Activated CD8-positive, alpha-beta T cell treated with anti-CD3 and anti-CD28 coated beads for 36 hours (primary cell): ENCODE measurements at regions not wholly inside any gene's neighbourhood (a gene's known extent, or its start where the extent isn't known, plus 50 kb on each side); places are given as distances from the start of the nearest gene placed in this dataset.

Source experiments
- ATAC-seq: fragments of 200-7000 bp; cut with Tn5 transposase; one replicate; pipeline ENCODE4 v1.10.0; 2021; ENCODE audit warnings: mild to moderate bottlenecking, moderate library complexity
- CTCF ChIA-PET: fragments of 350-600 bp; sonication (Branson Sonifier 250); formaldehyde crosslinking; loops from one replicate; lab custom pipeline; 2021; ENCODE audit warnings: antibody characterized with exemption; lab: Charles Lee
- POLR2A ChIA-PET: fragments of 350-600 bp; sonication (Branson Sonifier 250); formaldehyde crosslinking; loops from one replicate; lab custom pipeline; 2021; ENCODE audit warnings: antibody characterized with exemption; lab: Charles Lee
- DNase-seq: peaks from one replicate; pipeline ENCODE4 v3.0.0-alpha.2; 2020
- H3K27ac Mint-ChIP-seq: one replicate; pipeline ENCODE4 v1.8.0; 2021; ENCODE audit warnings: mild to moderate bottlenecking, mixed read lengths
- H3K27me3 Mint-ChIP-seq: one replicate; pipeline ENCODE4 v1.8.0; 2021; ENCODE audit warnings: mixed read lengths
- H3K36me3 Mint-ChIP-seq: one replicate; pipeline ENCODE4 v1.8.0; 2021; ENCODE audit warnings: low read depth, mixed read lengths
- H3K4me1 Mint-ChIP-seq: one replicate; pipeline ENCODE4 v1.8.0; 2021; ENCODE audit warnings: low read depth, mixed read lengths
- H3K4me3 Mint-ChIP-seq: one replicate; pipeline ENCODE4 v1.8.0; 2021; ENCODE audit warnings: mild to moderate bottlenecking, moderate library complexity, mixed read lengths
- H3K9me3 Mint-ChIP-seq: one replicate; pipeline ENCODE4 v1.8.0; 2021; ENCODE audit warnings: mixed read lengths
- intact Hi-C: fragments of 100-400 bp; cut with micrococcal nuclease; formaldehyde crosslinking; loops from one replicate; pipeline ENCODE4 v1.10.0; 2022
- TF ChIP-seq, protein P1 (sequence below): fragments of 200-600 bp; IDR thresholded peaks from one replicate; pipeline ENCODE4 v1.8.0; 2022; ENCODE audit warnings: antibody characterized with exemption, mild to moderate bottlenecking

DNA sequence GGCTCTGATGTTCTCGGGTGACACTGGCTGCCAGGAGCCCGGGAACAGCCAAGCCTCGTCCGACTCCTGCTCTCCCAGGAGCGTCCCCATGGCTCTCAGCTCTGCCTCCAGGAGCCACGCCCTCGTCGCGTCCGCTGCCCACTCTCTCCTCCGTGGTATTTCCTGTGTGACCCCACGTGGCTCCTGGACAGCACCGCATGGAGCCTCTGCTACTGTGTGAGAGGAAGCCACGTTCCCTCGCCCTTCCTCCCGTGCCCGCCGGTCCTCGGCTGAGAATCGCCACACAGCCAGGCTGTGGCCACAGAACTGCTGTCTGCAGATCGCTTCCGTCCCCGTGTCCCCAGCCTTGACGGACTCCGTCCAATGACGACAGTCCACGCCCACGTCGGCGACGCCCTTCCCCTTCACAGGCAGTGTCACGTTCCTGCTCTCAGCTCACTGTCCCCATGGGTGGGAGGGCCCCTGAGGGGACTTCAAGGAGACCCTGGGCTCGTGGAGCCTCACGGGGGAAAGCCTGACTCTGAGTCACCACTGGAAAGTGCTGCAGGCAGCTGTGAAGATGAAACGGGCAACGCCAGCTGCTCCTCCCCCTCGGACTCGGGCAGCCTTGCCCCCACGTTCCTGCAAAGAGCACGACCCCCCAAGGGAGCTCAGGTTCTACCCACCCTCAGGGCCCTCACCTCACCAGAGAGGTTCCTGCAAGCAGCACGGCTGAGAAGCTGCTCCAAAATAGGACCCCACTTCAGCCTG is 458.5 kb downstream of the BRD1 start:
- Mint-ChIP-seq H3K36me3 (no peaks in the 10 kb centered on the region), H3K4me3 (peak overlapping the region; percentile 10), H3K9me3 (no peaks in the 10 kb centered on the region), H3K27me3 (peaks cover 8% of the 10 kb centered on the region), H3K4me1 (no peaks in the 10 kb centered on the region), H3K27ac (no peak overlapping the region)
- intact Hi-C loops = no loop called here
- TF ChIP-seq, protein P1, sequence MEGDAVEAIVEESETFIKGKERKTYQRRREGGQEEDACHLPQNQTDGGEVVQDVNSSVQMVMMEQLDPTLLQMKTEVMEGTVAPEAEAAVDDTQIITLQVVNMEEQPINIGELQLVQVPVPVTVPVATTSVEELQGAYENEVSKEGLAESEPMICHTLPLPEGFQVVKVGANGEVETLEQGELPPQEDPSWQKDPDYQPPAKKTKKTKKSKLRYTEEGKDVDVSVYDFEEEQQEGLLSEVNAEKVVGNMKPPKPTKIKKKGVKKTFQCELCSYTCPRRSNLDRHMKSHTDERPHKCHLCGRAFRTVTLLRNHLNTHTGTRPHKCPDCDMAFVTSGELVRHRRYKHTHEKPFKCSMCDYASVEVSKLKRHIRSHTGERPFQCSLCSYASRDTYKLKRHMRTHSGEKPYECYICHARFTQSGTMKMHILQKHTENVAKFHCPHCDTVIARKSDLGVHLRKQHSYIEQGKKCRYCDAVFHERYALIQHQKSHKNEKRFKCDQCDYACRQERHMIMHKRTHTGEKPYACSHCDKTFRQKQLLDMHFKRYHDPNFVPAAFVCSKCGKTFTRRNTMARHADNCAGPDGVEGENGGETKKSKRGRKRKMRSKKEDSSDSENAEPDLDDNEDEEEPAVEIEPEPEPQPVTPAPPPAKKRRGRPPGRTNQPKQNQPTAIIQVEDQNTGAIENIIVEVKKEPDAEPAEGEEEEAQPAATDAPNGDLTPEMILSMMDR = no peak
- ChIA-PET CTCF (no interaction called here), POLR2A (no interaction called here)
- DNase-seq (no peak), ATAC-seq (no peak)

DNA sequence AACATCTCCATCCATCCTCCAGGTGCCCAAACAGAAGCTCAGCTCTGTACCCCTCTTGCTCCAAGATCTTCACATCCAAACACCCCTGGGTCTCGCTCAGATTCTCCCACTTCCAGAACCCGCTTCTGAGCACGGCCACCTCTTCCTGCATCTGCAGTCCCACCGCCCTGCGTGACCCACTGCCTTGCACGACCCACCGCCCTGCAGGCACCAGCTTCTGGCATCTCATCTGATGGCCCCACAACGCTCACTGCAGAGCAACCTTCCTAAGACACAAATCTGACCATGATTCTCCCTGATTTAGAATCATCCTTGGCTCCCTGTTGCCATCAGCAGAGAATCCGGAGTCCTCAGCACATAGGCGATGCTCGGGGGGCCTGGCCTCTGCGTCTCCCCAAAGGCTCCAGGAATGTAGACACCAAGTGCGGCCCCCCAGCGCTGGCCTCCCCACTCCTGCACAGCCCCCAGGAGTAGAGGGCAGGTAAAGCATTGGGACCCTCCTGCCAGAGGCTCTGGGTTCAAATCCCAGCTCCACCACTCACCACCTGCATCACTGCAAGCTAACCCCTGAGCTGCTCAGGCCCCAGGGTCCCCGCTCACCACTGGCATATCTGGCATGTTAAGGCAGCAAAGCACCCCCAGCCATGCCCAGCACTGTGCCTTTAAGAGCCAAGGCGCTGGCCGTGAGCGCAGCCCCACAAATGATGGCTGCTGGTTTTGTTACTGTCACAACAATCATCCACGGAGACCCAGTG is 459.3 kb downstream of the BRD1 start:
- Mint-ChIP-seq H3K4me3 (no peak overlapping the region), H3K9me3 (no peaks in the 10 kb centered on the region)
- DNase-seq = no peak

DNA sequence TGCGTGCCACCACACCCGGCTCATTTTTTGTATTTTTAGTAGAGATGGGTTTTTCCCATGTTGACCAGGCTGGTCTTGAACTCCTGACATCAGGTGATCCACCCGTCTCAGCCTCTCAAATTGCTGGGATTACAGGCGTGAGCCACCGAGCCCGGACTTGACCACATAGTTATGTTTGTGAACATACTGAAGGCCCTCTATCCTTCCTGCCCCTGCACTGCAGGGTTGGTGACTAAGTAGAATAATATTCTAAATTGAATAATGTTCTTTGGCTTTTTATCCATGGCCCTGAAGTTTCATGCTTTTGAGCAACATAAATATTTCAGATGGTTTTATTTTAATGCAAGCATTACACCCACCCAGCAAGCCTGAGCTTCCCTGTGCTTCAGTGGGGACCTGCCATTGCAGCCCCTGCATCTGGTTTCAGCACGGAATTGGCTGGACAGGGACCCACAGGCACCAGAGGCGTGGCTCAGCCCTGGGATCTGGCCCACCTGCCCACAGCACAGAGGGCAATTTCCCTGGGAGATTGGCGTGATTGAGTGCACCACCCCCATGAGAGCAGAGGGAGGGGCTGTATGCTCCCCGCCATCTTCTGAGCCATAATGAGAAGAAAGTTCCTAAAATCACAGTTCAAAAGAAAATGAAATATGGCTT is 460.5 kb downstream of the BRD1 start:
- ChIA-PET POLR2A (no interaction called here), CTCF (no interaction called here)
- peaks cover 6% of the 10 kb centered on the region for H3K27me3 Mint-ChIP-seq
- no peak for DNase-seq
- no peaks in the 10 kb centered on the region for H3K9me3 Mint-ChIP-seq
- intact Hi-C loops = no loop called here
- TF ChIP-seq, protein P1 = no peak
- no peak overlapping the region for H3K27ac Mint-ChIP-seq
- no peak for ATAC-seq
- H3K4me1 Mint-ChIP-seq = no peaks in the 10 kb centered on the region
- no peak overlapping the region for H3K4me3 Mint-ChIP-seq
- no peaks in the 10 kb centered on the region for H3K36me3 Mint-ChIP-seq

More for the DNA sequence above, 459.3 kb downstream of the BRD1 start:
- Mint-ChIP-seq H3K27me3 (peaks cover 8% of the 10 kb centered on the region), H3K4me1 (no peaks in the 10 kb centered on the region), H3K36me3 (no peaks in the 10 kb centered on the region), H3K27ac (no peak overlapping the region)
- ChIA-PET POLR2A (no interaction called here), CTCF (no interaction called here)
- intact Hi-C loops = no loop called here
- ATAC-seq = no peak
- TF ChIP-seq, protein P1 = no peak

DNA sequence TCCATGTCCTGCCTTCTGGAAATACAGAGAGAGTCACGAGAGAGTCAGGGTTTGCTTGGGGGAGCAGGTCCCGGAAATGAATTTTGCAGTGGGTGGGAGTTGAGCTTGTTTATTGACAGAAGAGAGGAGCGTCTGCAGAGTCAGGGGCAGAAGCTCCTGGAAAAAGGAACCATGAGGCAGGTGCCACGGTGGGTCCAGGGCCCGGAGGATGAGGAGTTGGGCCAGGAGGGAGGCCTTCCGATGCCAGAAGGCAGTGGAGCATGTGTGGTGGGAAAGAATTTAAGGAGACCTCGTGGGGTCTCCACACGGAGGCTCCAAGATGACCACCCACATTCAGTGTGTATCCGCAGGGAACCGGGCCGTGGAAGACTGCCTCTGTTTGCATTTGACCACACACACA is 461.2 kb downstream of the BRD1 start:
- no peak overlapping the region for H3K27ac Mint-ChIP-seq
- POLR2A ChIA-PET = no interaction called here
- DNase-seq = no peak
- no peaks in the 10 kb centered on the region for H3K36me3 Mint-ChIP-seq
- peaks cover 6% of the 10 kb centered on the region for H3K27me3 Mint-ChIP-seq
- ATAC-seq = no peak
- TF ChIP-seq, protein P1 = no peak
- CTCF ChIA-PET = no interaction called here
- no peaks in the 10 kb centered on the region for H3K4me1 Mint-ChIP-seq
- no peaks in the 10 kb centered on the region for H3K9me3 Mint-ChIP-seq
- no peak overlapping the region for H3K4me3 Mint-ChIP-seq
- intact Hi-C loops = no loop called here

DNA sequence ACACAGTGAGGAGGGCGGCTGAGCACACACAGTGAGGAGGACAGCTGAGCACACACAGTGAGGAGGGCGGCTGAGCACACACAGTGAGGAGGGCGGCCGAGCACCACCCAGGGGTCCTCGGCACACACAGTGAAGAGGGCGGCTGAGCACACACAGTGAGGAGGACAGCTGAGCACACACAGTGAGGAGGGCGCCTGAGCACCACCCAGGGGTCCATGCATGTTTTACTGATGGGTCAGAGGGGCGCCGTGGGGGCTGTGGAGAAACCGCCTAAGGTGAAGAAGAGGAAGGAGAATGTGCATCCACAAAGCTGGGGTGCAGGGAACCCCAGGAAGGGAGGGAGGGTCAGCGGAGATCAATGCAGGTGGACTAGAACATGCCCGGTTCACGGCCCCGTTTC is 461.8 kb downstream of the BRD1 start:
- ChIA-PET POLR2A (no interaction called here), CTCF (no interaction called here)

More for the DNA sequence above, 461.8 kb downstream of the BRD1 start:
- Mint-ChIP-seq H3K36me3 (no peaks in the 10 kb centered on the region), H3K27ac (no peak overlapping the region), H3K4me3 (no peak overlapping the region), H3K4me1 (no peaks in the 10 kb centered on the region), H3K9me3 (no peaks in the 10 kb centered on the region), H3K27me3 (peaks cover 6% of the 10 kb centered on the region)
- ATAC-seq (no peak), DNase-seq (no peak)
- intact Hi-C loops = no loop called here
- TF ChIP-seq, protein P1 = no peak
